ENCODE measurements at regions not wholly inside any gene's neighbourhood (a gene's known extent, or its start where the extent isn't known, plus 50 kb on each side); places are given as distances from the start of the nearest gene placed in this dataset.

DNA sequence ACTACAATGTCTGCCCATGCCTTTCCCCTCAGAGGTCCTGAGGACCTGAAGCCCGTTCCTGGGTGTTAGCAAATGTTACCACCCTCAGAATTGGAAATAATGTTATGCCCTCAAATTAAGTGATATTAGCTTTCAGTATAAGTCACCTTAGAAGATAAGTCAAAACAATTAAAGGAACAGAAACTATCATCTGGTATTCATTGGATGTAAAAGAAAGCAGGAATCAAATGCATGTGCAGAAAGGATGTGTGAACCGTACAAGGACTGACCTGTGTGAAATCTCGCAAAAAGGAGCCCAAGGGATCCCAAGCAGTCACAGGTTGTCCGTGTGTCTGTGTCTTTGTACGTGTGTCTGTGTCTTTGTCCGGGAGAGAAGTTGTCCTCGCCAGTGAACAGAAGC is 51.6 kb upstream of the TAB2 start:
- H3K4me3 ChIP-seq (ENCODE audit: control insufficient read depth, low read depth, low read length), result no peak overlapping the region
- TF ChIP-seq, protein P1, sequence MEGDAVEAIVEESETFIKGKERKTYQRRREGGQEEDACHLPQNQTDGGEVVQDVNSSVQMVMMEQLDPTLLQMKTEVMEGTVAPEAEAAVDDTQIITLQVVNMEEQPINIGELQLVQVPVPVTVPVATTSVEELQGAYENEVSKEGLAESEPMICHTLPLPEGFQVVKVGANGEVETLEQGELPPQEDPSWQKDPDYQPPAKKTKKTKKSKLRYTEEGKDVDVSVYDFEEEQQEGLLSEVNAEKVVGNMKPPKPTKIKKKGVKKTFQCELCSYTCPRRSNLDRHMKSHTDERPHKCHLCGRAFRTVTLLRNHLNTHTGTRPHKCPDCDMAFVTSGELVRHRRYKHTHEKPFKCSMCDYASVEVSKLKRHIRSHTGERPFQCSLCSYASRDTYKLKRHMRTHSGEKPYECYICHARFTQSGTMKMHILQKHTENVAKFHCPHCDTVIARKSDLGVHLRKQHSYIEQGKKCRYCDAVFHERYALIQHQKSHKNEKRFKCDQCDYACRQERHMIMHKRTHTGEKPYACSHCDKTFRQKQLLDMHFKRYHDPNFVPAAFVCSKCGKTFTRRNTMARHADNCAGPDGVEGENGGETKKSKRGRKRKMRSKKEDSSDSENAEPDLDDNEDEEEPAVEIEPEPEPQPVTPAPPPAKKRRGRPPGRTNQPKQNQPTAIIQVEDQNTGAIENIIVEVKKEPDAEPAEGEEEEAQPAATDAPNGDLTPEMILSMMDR (conservative IDR thresholded peaks at IDR 0.05; ENCODE audit: control insufficient read depth, insufficient read depth, low read depth, low read length), result no peak

GRCh38 chr6:149266659-149267058 is 50.9 kb upstream of the TAB2 start:
- no peak overlapping the region for H3K4me3 ChIP-seq (ENCODE audit: control insufficient read depth, low read depth, low read length)
- TF ChIP-seq, protein P1 (conservative IDR thresholded peaks at IDR 0.05; ENCODE audit: control insufficient read depth, insufficient read depth, low read depth, low read length), result no peak
- no peak for DNase-seq (ENCODE audit: low read depth)

More for the DNA sequence above, 51.6 kb upstream of the TAB2 start:
- no peak for DNase-seq (ENCODE audit: low read depth)

- TF ChIP-seq, protein P1 (conservative IDR thresholded peaks at IDR 0.05; ENCODE audit: control insufficient read depth, insufficient read depth, low read depth, low read length), result no peak
- no peak overlapping the region for H3K4me3 ChIP-seq (ENCODE audit: control insufficient read depth, low read depth, low read length)
- no peak for DNase-seq (ENCODE audit: low read depth)
Measured at GRCh38 chr6:149267072-149267471, 50.4 kb upstream of the TAB2 start.

DNA sequence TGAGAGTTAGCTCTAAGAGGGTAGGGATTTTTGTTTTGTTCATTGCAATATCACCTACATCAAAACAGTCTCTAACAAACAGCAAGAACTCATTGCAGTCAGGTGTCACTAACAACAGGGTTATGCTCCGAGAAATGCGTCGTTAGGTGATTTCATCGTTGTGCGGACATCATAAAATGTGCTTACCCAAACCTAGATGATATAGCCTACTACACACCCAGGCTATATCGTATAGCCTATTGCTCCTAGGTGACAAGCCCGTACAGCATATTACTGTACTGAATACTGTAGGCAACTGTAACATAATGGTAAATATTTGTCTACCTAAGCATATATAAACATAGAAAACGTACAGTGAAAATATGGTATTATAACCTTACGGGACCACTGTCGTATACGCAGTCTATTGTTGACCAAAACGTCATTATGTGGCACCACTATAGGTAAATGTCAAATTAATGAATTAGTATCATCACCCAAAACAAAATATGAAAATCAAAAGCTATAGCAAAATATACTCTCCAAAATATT is 49.9 kb upstream of the TAB2 start:
- H3K4me3 ChIP-seq (ENCODE audit: control insufficient read depth, low read depth, low read length), result no peak overlapping the region
- TF ChIP-seq, protein P1 (conservative IDR thresholded peaks at IDR 0.05; ENCODE audit: control insufficient read depth, insufficient read depth, low read depth, low read length), result no peak
- no peak for DNase-seq (ENCODE audit: low read depth)
